Sigmoid colon (tissue), 6 donors: ENCODE measurements at regions not wholly inside any gene's neighbourhood (a gene's known extent, or its start where the extent isn't known, plus 50 kb on each side); places are given as distances from the start of the nearest gene placed in this dataset.

Source experiments
- DNase-seq: peaks from one replicate; pipeline ENCODE4 v3.0.0-alpha.2; 2019
- H3K27ac ChIP-seq, 4 donors: fragments of 200-600 bp; sonication (generic); one replicate each; pipeline ENCODE4 v1.5.1; 2016 to 2019; ENCODE audit warnings: mild to moderate bottlenecking in 1 of 4
- H3K27me3 ChIP-seq, 3 donors: fragments of 200-600 bp; sonication (generic); one replicate each; pipeline ENCODE4 v1.5.1; 2019; ENCODE audit warnings: mild to moderate bottlenecking in 1 of 3
- H3K36me3 ChIP-seq, 4 donors: fragments of 200-600 bp; sonication (generic); one replicate each; pipeline ENCODE4 v1.5.1; 2016 to 2019
- H3K4me1 ChIP-seq, 4 donors: fragments of 200-600 bp; sonication (generic); one replicate each; pipeline ENCODE4 v1.5.1; 2017 to 2019
- H3K4me3 ChIP-seq, 4 donors: fragments of 200-600 bp; sonication (generic); one replicate each; pipeline ENCODE4 v1.5.1; 2017 to 2019; ENCODE audit warnings: mild to moderate bottlenecking in 2 of 4, moderate library complexity in 1 of 4
- H3K9me3 ChIP-seq, 4 donors: fragments of 200-600 bp in 3 of 4; sonication (generic) in 3 of 4; one replicate each; pipeline versions ENCODE4 v1.5.1 to v1.6.1; 2013 to 2019
- CTCF ChIP-seq, 4 experiments: fragments of 450-650 bp in 3 of 4; fragments of 200-600 bp in 1 of 4; IDR thresholded peaks; one replicate each; pipeline ENCODE4 v1.5.1; 2016 to 2019; ENCODE audit warnings: antibody characterized with exemption in 4 of 4, mild to moderate bottlenecking in 3 of 4, moderate library complexity in 2 of 4
- EP300 ChIP-seq, 4 donors: sonication (generic); formaldehyde crosslinking; IDR thresholded peaks; one replicate each; pipeline ENCODE4 v1.6.1; 2017; ENCODE audit warnings: antibody characterized with exemption in 4 of 4
- POLR2A ChIP-seq, 2 donors: fragments of 450-650 bp; IDR thresholded peaks; one replicate each; pipeline ENCODE4 v1.6.1; 2016; ENCODE audit warnings: antibody characterized with exemption in 2 of 2, mild to moderate bottlenecking in 2 of 2, moderate library complexity in 2 of 2
- POLR2AphosphoS5 ChIP-seq, 4 donors: sonication (generic); formaldehyde crosslinking; IDR thresholded peaks; one replicate each; pipeline ENCODE4 v1.6.1; 2017; ENCODE audit warnings: antibody characterized with exemption in 4 of 4
- WGBS, 2 donors: extraction: QIAGEN DNeasy Blood & Tissue Kit; methylation state at CpG; one replicate each; pipeline ENCODE4 v1.1.7; 2013; 5-methylcytosine and 5-hydroxymethylcytosine counted together
- intact Hi-C: fragments of 100-400 bp; cut with DNase I; formaldehyde crosslinking; loops from one replicate; pipeline ENCODE4 v1.15.1; 2023
- donor health status: healthy with polysubstance abuse.
- donor health status: healthy.

GRCh38 chr18:75928706-75929105 lies 501.2 kb upstream of the SMIM21 start:
- whole genome bisulfite sequencing, 2 donors = 66 to 78% methylated on average over 2 of the region's 2 CpGs
- H3K9me3 ChIP-seq = no peaks in the 10 kb centered on the region
- no peak for DNase-seq
- intact Hi-C loops = loop anchor here (10.0 kb wide), 1 partner anchor 104 kb away; no protein-coding TSS in a partner anchor
- H3K4me1 ChIP-seq = peaks cover 0 to 4% (median 2%) of the 10 kb centered on the region in 4 donors
- TF ChIP-seq CTCF (IDR thresholded peaks at IDR 0.05) (no peak), EP300 (IDR thresholded peaks at IDR 0.05) (no peak), POLR2AphosphoS5 (IDR thresholded peaks at IDR 0.05) (no peak), POLR2A (IDR thresholded peaks at IDR 0.05) (no peak)
- no peaks in the 10 kb centered on the region for H3K36me3 ChIP-seq
- H3K27me3 ChIP-seq = no peaks in the 10 kb centered on the region
- H3K27ac ChIP-seq = no peak overlapping the region
- no peak overlapping the region for H3K4me3 ChIP-seq

- intact Hi-C loops = loop anchor here (10.0 kb wide), 1 partner anchor 103 kb away; no protein-coding TSS in a partner anchor
- no peaks in the 10 kb centered on the region for H3K36me3 ChIP-seq
- no peak for DNase-seq
- no peak overlapping the region for H3K27ac ChIP-seq
- H3K4me3 ChIP-seq = no peak overlapping the region
- H3K4me1 ChIP-seq = peaks cover 0 to 13% (median 9%) of the 10 kb centered on the region in 4 donors
- WGBS, 2 donors = 88 to 90% methylated on average over 5 of the region's 5 CpGs
- no peaks in the 10 kb centered on the region for H3K27me3 ChIP-seq
- H3K9me3 ChIP-seq = no peaks in the 10 kb centered on the region
- no peak for TF ChIP-seq POLR2A (IDR thresholded peaks at IDR 0.05)
- no peak for TF ChIP-seq CTCF (IDR thresholded peaks at IDR 0.05)
- TF ChIP-seq EP300 (IDR thresholded peaks at IDR 0.05) = no peak
- TF ChIP-seq POLR2AphosphoS5 (IDR thresholded peaks at IDR 0.05) = no peak
Observed at GRCh38 chr18:75927791-75928190, 500.3 kb upstream of the SMIM21 start.

GRCh38 chr18:75926811-75927210 lies 499.3 kb upstream of the SMIM21 start:
- intact Hi-C loops = loop anchor here (10.0 kb wide), 1 partner anchor 102 kb away; no protein-coding TSS in a partner anchor
- no peak overlapping the region for H3K27ac ChIP-seq
- peaks cover 0 to 16% (median 11%) of the 10 kb centered on the region in 4 donors for H3K4me1 ChIP-seq
- H3K4me3 ChIP-seq = no peak overlapping the region
- no peaks in the 10 kb centered on the region for H3K27me3 ChIP-seq
- 73 to 85% methylated on average over 6 of the region's 6 CpGs for WGBS, 2 donors
- DNase-seq = no peak
- no peaks in the 10 kb centered on the region for H3K9me3 ChIP-seq
- H3K36me3 ChIP-seq = no peaks in the 10 kb centered on the region
- TF ChIP-seq POLR2AphosphoS5 (IDR thresholded peaks at IDR 0.05) (no peak), POLR2A (IDR thresholded peaks at IDR 0.05) (no peak), CTCF (IDR thresholded peaks at IDR 0.05) (no peak), EP300 (IDR thresholded peaks at IDR 0.05) (no peak)

GRCh38 chr18:75923169-75923568 lies 495.7 kb upstream of the SMIM21 start:
- no peak overlapping the region for H3K4me3 ChIP-seq
- intact Hi-C loops = loop anchor here (2.0 to 10.0 kb wide), 2 partner anchors 48 to 98 kb away; no protein-coding TSS in a partner anchor
- TF ChIP-seq EP300 (IDR thresholded peaks at IDR 0.05) = peak in 2 of 4 donors; percentile 30 to 45
- TF ChIP-seq CTCF (IDR thresholded peaks at IDR 0.05) = no peak
- no peak for TF ChIP-seq POLR2A (IDR thresholded peaks at IDR 0.05)
- TF ChIP-seq POLR2AphosphoS5 (IDR thresholded peaks at IDR 0.05) = peak; percentile 39 to 85 (median 78)
- H3K27ac ChIP-seq = peak overlapping the region; percentile 40 to 73 (median 60)
- peak; percentile 92 for DNase-seq
- no peaks in the 10 kb centered on the region for H3K27me3 ChIP-seq
- no peaks in the 10 kb centered on the region for H3K9me3 ChIP-seq
- WGBS, 2 donors = 56 to 60% methylated on average over 4 of the region's 4 CpGs
- H3K36me3 ChIP-seq = no peaks in the 10 kb centered on the region
- peaks cover 0 to 16% (median 11%) of the 10 kb centered on the region in 4 donors for H3K4me1 ChIP-seq

GRCh38 chr18:75916624-75916982 lies 489.1 kb upstream of the SMIM21 start:
- DNase-seq = no peak
- intact Hi-C loops = loop anchor here (10.0 kb wide), 1 partner anchor 362 kb away; no protein-coding TSS in a partner anchor
- no peak for TF ChIP-seq POLR2AphosphoS5 (IDR thresholded peaks at IDR 0.05)
- no peak for TF ChIP-seq EP300 (IDR thresholded peaks at IDR 0.05)
- no peak for TF ChIP-seq CTCF (IDR thresholded peaks at IDR 0.05)
- no peak for TF ChIP-seq POLR2A (IDR thresholded peaks at IDR 0.05)
- H3K27ac ChIP-seq = peak overlapping the region in 3 of 4 donors; percentile 34 to 62 (median 51)
- H3K27me3 ChIP-seq = no peaks in the 10 kb centered on the region
- no peaks in the 10 kb centered on the region for H3K36me3 ChIP-seq
- H3K9me3 ChIP-seq = no peaks in the 10 kb centered on the region
- 27 to 33% methylated on average over 18 of the region's 18 CpGs for WGBS, 2 donors
- peaks cover 0 to 11% (median 9%) of the 10 kb centered on the region in 4 donors for H3K4me1 ChIP-seq
- H3K4me3 ChIP-seq = peak overlapping the region; percentile 43 to 65 (median 56)
